SK-MEL-5 (cell line): ENCODE measurements at regions not wholly inside any gene's neighbourhood (a gene's known extent, or its start where the extent isn't known, plus 50 kb on each side); places are given as distances from the start of the nearest gene placed in this dataset.
"Not testable (repeated sequence)": the region's sequence is repeated elsewhere in the genome, so short reads cannot be mapped to it uniquely, and the experiment has no call there.

Source experiments
- DNase-seq: peaks from one replicate; pipeline ENCODE4 v3.0.0-alpha.2; 2016; ENCODE audit warnings: low read depth, low spot score
- in situ Hi-C: cut with HindIII; loops from 2 replicates; pipeline ENCODE4 v1.10.0; 2016; ENCODE audit warnings: low sequenced_read_pairs, high pct_unique_total_duplicates, low pct_unique_long_range_greater_than_20kb

DNA sequence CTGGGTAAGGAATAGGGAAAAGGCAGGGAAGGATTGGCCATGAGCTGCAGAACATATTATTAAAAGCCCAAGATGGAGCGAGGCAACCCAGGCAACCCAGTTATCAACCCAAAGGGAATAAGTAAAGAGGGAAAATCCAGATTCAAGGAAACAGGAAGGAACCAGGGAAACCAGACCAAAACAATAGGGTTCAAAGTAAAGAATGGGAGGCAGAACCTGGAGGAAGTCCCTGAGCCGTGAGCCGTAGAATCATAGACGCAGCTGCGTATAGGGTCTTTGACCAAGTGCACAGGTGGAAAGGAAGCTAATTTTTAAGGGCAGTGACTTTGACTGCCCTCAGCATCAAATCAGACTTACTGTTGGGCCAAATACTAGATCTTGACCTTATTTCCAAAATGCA lies 98.5 kb upstream of the SRD5A3 start:
- in situ Hi-C loops, result no loop called here
- no peak for DNase-seq

DNA sequence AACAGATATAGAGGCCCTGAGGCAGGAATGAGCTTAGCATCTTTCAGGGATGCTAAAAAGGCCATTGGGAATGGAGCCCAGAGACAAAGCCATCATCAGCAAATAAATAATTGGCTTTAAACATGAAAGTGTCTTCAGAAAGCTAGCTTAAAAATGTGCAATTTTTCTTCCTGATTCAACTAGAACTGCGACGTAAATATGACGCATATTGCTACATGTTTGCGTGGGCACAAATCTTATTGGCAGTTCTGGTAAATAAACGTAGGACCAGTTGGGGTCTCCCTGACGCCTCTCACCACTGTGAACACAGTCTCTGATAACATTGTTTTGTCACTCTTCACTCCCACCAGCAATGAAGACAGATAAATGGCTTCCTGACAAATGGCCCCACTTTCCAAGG lies 97.3 kb upstream of the SRD5A3 start:
- DNase-seq, result no peak
- in situ Hi-C loops, result no loop called here

DNA sequence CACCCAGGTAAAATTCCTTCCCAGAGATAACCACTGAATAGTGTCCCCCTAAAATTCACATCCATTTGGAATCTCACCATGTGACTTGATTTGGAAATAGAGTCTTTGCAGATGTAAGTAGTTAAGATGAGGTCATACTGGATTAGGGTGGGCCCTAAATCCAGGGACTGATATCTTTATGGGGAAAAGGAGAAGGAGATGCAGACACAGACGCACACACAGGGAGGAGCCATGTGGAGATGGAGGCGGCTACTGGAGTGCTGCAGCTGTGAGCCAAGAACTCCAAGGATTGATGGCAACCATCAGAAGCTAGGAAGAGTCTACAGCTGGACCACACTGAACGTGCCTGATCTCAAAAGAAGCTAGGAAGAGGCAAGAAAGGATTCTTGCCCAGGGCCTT lies 96.6 kb upstream of the SRD5A3 start:
- in situ Hi-C loops, result no loop called here
- DNase-seq, result no peak

DNA sequence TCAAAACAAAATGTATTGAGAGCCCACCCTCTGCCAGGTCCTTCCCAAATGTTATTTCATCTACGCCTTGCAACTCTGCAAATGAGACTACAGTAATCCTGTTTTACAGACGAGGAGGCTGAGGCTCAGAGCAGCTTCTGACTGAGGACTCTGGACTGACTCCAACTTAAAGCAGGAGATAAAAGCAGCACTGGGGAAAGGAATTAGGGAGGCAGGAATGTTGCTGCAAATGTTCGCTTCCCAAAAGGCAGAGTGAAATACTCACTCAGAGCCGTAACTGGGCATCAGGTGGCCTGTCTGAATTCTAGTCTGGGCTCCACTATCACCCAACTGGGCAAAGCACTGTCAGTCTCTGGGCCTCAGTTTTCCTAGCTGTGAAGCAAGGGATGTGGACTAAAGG lies 94.7 kb upstream of the SRD5A3 start:
- in situ Hi-C loops, result no loop called here
- no peak for DNase-seq

DNA sequence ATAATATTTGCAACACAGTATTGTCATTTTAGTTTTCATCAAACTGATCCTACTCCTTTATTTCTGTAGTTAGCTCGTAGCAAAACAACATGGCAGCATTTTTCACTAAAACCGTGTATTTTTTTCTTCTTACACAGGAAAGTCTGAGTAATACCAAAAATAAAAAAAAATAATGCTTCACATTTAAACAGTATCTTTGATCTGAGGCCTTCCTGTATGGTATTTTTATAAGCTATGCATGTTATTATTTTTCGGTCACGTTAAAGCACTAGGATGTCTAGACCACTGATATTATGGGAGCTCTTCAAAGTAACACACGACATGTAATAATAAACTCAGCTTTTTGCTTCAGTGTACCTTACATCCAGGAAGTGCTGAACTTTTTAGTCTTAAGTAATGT lies 94.1 kb upstream of the SRD5A3 start:
- DNase-seq, result no peak
- in situ Hi-C loops, result no loop called here

DNA sequence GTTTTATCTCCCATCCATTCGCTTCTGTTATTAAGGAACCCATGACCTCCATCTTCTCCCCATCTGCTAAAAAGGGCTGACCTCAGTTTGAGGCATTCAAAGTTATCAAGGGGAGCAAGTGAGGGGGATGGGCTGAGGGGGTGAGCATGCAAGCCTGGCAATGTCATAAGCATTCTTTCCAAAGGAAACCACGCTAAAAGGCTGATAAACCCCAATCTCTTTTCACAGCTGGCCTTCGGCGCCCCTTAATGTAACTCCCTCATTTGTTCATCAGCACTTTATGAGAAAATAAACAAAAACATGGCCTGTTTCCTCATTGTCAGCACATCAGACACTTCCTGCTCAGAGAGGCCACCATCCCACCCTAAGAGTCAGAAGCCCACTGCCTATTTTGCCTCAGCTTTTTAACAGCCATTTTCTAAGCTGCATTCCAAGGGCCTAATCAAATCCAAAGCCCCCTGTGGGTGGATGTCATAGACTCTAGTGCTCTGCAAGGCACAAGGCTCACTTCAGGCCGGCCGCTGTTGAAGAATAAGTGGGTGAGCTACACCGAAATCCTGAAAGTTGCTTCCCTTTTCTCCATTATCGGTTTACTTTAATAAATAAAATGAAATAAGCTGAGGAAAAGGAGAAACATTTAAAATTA lies 92.0 kb upstream of the SRD5A3 start:
- in situ Hi-C loops, result no loop called here
- DNase-seq, result no peak

DNA sequence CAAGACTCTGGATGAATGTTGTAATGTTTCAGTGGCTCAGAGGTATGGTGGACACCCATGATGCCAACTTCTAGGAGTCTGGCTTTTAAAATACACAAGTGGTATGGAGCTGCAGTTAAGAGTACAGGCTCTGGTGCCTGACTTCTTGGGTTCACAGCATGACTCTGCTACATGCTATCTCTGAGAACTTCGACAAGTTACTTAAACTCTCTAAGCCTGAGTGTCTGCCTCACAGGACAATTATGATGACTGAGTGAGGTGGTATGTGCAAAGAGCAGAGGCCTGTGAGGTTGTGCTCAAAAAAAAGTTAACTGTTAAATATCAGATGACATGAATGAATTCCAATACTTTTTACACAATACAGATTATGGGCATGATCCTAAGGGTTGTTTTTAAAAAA lies 90.9 kb upstream of the SRD5A3 start:
- DNase-seq, result no peak
- in situ Hi-C loops, result no loop called here

DNA sequence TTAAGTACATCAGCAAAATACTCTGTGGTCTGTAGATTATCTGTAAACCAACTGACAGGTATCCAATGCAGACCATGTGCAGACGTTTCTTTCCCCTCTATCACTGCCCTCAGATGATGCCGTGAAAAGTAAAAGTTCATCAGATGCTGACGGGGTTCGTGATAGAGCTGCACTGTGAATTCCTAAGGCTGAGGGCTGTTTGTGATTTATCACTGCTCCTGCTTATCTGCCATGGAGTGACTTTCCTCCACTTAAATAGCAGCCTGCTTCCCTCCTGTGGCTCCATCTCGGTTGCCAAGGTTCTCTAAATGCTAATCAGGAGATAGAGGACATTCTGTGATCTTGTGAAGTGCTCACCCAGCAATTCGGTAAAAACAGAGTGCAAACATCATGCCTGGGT lies 89.3 kb upstream of the SRD5A3 start:
- in situ Hi-C loops, result no loop called here
- no peak for DNase-seq

DNA sequence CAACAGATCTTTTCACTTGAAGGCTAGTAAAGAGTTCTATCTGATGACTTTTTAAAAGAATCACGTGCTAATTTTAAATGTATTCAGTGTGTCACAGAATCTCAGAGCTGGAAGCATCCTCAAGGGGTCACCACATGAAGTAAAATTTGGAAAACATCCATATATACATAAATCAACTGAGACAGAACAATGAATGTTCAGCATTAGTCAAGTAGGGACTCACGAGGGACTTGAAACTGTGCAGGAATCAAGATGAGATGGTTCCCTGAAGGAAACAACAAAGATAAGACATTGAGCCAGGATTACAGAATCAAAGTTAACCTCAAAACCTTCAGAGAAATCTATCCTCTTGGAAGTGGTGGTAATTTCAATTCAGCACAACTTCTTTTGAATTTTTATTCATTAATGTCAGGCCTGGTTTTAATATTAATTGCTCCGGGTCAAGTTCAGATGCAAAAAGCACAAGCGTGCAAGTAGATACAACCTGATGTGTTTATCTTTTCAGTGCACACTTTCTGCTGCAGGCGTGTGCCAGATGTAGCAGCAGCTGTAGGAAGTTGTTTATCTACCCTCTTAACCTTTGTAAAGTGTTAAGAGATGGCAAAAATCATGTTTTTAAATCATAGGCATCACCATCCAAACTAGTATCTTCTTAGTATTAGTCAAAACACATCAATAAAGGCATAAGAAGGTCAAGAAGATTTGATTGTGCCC lies 87.7 kb upstream of the SRD5A3 start:
- in situ Hi-C loops, result no loop called here

DNA sequence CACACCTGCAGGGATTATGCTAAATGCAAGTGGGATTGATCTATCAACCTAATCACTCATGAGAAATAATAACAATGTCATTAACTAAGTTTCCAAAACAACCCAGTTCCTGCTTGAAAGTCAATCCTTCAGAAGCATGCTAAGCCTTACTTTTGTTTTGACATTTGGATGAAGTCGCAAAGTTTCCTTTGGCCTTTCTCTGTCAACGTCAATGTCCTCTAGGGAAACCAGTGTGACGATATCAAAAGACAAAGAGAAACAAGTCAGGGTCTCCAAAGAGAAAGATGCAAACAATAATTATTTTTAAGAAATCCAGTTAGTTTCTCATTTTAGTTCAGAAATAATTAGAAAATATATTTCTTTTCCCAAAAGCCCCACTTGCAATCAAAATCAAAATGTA lies 86.7 kb upstream of the SRD5A3 start:
- in situ Hi-C loops, result no loop called here
- no peak for DNase-seq

More for the DNA sequence above, 87.7 kb upstream of the SRD5A3 start:
- DNase-seq, result no peak

DNA sequence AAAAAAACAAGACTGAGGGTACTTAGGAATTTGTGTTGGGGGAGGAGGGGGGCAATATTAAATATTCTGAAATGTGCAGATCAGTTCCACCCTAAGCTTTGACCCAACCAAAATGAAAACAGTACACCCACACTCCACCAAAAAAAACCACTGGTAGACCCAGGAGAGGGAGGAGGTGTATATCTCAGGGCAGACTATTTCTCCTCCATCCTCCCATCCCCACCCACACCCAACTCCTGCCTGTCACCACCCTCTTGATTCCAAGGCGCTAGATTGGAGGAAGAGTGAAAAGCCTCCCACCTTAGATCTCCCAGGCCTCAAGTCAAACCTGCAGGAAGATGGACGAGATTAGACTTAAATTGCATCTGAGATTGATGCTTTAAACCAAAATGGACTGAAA lies 76.6 kb upstream of the SRD5A3 start:
- in situ Hi-C loops, result no loop called here
- DNase-seq, result no peak

DNA sequence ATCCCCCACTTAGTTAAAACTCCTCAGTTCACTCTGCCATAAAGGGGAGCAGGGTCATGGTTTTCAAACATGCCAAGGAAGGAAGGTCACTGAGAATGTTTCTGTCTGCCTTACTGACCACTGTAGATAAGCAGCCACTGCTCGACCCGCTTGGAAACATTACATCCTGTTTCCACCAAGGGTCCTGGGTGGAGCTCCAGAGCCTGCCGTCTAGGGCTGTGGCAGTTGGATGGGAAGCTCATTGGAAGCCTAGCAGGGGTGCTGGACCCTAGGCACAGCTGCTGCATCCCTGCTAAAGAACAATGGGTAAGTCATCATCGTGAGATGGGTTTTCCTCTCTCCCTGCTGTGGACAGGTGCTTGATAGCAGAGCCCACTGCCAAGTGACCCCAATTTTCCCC lies 76.0 kb upstream of the SRD5A3 start:
- in situ Hi-C loops, result no loop called here
- no peak for DNase-seq

DNA sequence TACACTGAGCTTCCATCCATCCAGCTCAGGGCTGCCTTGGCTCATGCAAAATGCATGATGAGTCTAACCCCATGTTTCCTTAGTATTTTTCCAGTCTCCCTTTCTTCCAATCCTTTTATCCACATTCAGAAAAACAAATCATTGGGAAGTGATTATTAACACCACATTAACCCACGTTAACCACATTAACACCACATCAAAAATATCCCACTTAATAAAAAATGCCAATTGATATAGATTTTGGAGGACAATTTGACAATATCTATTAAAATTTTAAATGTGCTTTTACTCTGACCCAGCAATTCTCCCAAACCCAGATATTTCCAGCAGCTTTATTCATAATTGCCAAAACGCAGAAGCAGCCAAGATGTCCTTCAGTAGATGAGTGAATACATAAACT lies 75.6 kb upstream of the SRD5A3 start:
- DNase-seq, result no peak
- in situ Hi-C loops, result no loop called here

DNA sequence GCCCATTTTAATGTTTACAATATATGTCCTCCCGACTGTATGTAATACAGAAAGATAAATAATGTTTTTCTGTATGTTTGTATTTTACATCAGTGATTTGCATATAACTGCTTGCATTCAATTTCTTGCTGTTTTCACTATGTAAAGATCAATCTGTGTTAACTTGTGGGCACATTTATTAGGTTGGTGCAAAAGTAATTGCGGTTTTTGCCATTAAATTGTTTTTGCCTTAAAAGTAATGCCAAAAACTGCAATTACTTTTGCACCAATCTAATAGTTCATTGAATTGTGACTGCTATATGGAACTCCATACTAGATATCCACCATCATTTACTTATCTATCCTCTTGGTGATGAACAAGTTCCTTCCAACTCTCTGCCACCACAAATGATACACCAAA lies 73.9 kb upstream of the SRD5A3 start:
- in situ Hi-C loops, result no loop called here

DNA sequence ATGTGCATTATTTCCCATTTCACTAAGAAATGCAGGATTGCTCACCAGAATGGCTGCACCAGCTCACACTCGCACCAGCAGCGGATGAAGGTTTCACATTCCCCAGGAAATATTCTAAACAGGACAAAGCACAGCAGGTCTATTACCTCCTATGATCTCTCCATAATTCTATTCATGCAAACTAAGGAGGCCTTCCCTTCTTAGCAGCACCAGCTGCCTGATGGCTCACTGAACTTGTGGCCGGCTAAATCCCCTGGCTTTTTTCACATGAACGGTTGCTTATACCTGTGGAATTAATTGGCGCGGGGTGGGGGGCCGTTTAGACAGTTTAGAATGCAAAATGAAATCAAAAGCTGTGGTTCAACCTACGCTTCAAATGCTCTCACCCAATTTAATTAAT lies 73.5 kb upstream of the SRD5A3 start:
- no peak for DNase-seq
- in situ Hi-C loops, result no loop called here

More for the DNA sequence above, 73.9 kb upstream of the SRD5A3 start:
- no peak for DNase-seq

DNA sequence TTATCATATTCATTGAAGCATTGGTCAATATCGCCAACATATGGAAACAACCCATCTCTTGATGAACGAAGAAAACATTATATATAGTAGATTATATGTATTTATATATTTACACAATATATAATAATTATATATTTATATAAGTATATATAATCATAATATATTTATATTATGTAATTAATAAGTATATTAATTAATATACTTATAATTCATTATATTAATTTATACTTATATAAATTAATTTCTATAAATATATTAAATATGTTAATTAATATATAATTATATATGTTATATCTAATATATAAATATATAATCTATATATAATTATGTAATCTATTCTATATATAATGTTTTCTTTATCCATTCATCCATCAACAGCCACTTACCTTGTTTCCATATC lies 69.0 kb upstream of the SRD5A3 start:
- DNase-seq, result no peak
- in situ Hi-C loops, result no loop called here

DNA sequence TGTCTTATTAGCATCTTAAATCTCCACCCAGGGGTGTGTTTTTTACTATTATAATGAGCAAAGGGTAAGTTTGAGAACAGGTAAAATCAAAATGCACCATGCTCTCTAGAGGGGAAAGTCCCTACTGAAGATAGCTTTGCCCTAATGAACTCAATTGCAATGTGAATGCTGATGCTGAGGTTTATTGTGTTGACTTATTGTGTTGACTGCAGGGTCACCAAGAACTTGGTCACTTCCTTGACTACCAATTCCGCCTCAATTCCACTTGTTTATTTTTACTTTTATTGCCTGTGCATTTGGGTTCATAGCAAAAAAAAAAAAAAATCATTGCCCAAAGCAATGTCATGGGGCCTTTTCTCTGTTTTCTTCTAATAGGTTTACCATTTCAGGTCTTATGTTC lies 67.7 kb upstream of the SRD5A3 start:
- in situ Hi-C loops, result no loop called here
- no peak for DNase-seq

DNA sequence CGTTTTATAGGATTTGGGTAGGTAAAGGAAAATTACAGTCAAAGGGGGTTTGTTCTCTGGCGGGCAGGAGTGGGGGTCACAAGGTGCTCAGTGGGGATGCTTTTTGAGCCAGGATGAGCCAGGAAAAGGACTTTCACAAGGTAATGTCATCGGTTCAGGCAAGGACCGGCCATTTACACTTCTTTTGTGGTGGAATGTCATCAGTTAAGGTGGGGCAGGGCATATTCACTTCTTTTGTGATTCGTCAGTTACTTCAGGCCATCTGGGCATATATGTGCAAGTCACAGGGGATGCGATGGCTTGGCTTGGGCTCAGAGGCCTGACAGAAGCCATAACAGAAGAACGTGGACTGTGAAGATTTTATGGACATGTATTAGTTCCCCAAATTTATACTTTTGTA lies 65.6 kb upstream of the SRD5A3 start:
- DNase-seq, in situ Hi-C loops: not testable (repeated sequence)

DNA sequence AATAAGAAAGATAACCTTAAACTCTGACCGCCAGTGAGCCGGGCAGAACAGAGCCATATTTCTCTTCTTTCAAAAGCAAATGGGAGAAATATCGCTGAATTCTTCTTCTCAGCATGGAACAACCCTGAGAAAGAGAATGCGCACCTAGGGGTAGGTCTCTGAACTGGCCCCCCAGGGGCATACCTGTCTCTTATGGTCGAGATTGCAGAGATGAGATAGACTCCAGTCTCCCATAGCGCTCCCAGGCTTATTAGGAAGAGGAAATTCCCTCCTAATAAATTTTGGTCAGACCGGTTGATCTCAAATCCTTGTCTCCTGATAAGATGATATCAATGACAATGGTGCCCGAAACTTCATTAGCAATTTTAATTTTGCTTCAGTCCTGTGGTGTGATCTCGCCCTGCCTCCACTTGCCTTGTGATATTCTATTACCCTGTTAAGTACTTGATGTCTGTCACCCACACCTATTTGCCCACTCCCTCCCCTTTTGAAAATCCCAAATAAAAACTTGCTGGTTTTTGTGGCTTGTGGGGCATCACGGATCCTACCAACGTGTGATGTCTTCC lies 64.8 kb upstream of the SRD5A3 start:
- in situ Hi-C loops, DNase-seq: not testable (repeated sequence)
